Hepatocyte (in vitro differentiated cells): ENCODE measurements at regions not wholly inside any gene's neighbourhood (a gene's known extent, or its start where the extent isn't known, plus 50 kb on each side); places are given as distances from the start of the nearest gene placed in this dataset.

ENCODE experiments used
- DNase-seq: peaks from one replicate; pipeline ENCODE4 v3.0.0-alpha.2; 2016; ENCODE audit warnings: low spot score
- H2AFZ ChIP-seq: fragments of 200-600 bp; sonication (generic); 2 replicates; pipeline ENCODE4 v1.6.0; 2016; ENCODE audit warnings: antibody characterized with exemption, mild to moderate bottlenecking
- H3K27ac ChIP-seq: fragments of 200-600 bp; sonication (generic); 2 replicates; pipeline ENCODE4 v1.5.1; 2016; ENCODE audit warnings: mild to moderate bottlenecking
- H3K27me3 ChIP-seq: fragments of 200-600 bp; sonication (generic); 2 replicates; pipeline ENCODE4 v1.6.1; 2016
- H3K36me3 ChIP-seq: fragments of 200-600 bp; sonication (generic); replicated peaks from 2 replicates; pipeline ENCODE4 v1.5.1; 2016; ENCODE audit warnings: low read depth; ENCODE audit not compliant: insufficient read depth
- H3K4me1 ChIP-seq: fragments of 200-600 bp; sonication (generic); 2 replicates; pipeline ENCODE4 v1.5.1; 2016; ENCODE audit warnings: mild to moderate bottlenecking, moderate library complexity; ENCODE audit not compliant: insufficient read depth
- H3K4me2 ChIP-seq: fragments of 200-600 bp; sonication (generic); 2 replicates; pipeline ENCODE4 v1.6.0; 2016
- H3K4me3 ChIP-seq: fragments of 200-600 bp; sonication (generic); 2 replicates; pipeline ENCODE4 v1.5.1; 2016; ENCODE audit warnings: mild to moderate bottlenecking
- H3K79me2 ChIP-seq: fragments of 200-600 bp; sonication (generic); 2 replicates; pipeline ENCODE4 v1.6.0; 2017; ENCODE audit warnings: mild to moderate bottlenecking
- H3K9me2 ChIP-seq: fragments of 200-600 bp; sonication (generic); replicated peaks from 2 replicates; pipeline ENCODE4 v1.6.0; 2017; ENCODE audit warnings: mild to moderate bottlenecking; ENCODE audit not compliant: insufficient read depth
- H3K9me3 ChIP-seq: fragments of 200-600 bp; sonication (generic); 2 replicates; pipeline ENCODE4 v1.5.1; 2016; ENCODE audit warnings: low read depth, mild to moderate bottlenecking
- H4K20me1 ChIP-seq: fragments of 200-600 bp; sonication (generic); 2 replicates; pipeline ENCODE4 v1.6.0; 2016; ENCODE audit warnings: mild to moderate bottlenecking; ENCODE audit not compliant: insufficient read depth, poor library complexity, severe bottlenecking
- EZH2 ChIP-seq: fragments of 200-600 bp; sonication (generic); IDR thresholded peaks from 2 replicates; pipeline ENCODE4 v1.6.1; 2016; ENCODE audit warnings: antibody characterized with exemption, mild to moderate bottlenecking, borderline replicate concordance
- EZH2phosphoT487 ChIP-seq: fragments of 200-600 bp; sonication (generic); IDR thresholded peaks from one replicate; pipeline ENCODE4 v1.6.1; 2018; ENCODE audit warnings: antibody characterized with exemption, mild to moderate bottlenecking, low read depth, moderate library complexity; ENCODE audit not compliant: unreplicated experiment, severe bottlenecking
- WGBS: methylation state at CpG from one replicate; pipeline ENCODE4 v1.1.6; 2016; ENCODE audit warnings: low lambda C conversion rate; ENCODE audit errors: missing lambda C conversion rate; 5-methylcytosine and 5-hydroxymethylcytosine counted together
- TF ChIP-seq, protein P1 (sequence below): fragments of 200-600 bp; sonication (generic); IDR thresholded peaks from 2 replicates; pipeline ENCODE4 v1.5.1; 2016; ENCODE audit warnings: antibody characterized with exemption, mild to moderate bottlenecking; ENCODE audit not compliant: poor library complexity

DNA sequence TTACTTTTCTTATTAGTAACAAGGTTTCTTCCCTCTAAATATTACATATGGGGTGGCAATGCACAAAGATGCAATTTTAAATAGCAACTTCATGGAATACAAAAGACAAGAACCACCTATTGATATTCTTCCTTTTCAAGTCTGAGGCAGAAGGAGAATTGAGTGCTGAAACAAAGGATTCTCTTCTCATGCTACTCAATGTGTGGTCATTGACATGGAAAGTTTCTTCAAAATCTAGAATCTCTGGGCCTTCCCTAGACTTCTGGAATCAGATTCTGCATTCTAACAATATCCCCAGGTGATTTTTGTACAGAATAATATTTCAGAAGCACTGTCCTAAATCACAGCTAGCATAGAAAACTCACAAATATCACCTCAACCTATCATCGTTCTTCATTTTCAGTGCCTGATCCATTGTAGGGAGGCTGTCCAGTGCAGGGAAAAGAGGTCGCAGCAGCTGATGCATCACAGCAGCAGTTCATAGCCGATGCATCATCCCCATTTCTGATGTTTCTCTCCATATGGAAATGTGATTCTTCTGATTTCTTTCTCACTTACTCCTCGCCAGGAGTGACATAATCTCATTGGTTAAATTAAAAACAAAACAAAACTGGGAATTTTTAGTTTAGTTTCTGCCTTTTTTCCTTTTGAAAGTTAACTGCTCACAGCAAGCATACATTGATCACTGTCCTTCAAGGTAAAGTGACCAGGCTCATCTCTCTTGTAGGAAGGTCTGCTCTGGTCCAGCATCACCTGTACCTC is 139.5 kb upstream of the FAM83B start:
- no peak overlapping the region for H2AFZ ChIP-seq
- no peaks in the 10 kb centered on the region for H3K9me3 ChIP-seq
- H4K20me1 ChIP-seq = no peaks in the 10 kb centered on the region
- no peaks in the 10 kb centered on the region for H3K9me2 ChIP-seq
- peaks cover 7% of the 10 kb centered on the region for H3K4me1 ChIP-seq
- no peak for DNase-seq
- H3K27ac ChIP-seq = no peak overlapping the region
- no peak overlapping the region for H3K4me3 ChIP-seq
- WGBS = 90% methylated on average over 4 of the region's 4 CpGs
- no peak overlapping the region for H3K4me2 ChIP-seq
- no peaks in the 10 kb centered on the region for H3K36me3 ChIP-seq
- TF ChIP-seq EZH2phosphoT487 (no peak), EZH2 (no peak)
- TF ChIP-seq, protein P1, sequence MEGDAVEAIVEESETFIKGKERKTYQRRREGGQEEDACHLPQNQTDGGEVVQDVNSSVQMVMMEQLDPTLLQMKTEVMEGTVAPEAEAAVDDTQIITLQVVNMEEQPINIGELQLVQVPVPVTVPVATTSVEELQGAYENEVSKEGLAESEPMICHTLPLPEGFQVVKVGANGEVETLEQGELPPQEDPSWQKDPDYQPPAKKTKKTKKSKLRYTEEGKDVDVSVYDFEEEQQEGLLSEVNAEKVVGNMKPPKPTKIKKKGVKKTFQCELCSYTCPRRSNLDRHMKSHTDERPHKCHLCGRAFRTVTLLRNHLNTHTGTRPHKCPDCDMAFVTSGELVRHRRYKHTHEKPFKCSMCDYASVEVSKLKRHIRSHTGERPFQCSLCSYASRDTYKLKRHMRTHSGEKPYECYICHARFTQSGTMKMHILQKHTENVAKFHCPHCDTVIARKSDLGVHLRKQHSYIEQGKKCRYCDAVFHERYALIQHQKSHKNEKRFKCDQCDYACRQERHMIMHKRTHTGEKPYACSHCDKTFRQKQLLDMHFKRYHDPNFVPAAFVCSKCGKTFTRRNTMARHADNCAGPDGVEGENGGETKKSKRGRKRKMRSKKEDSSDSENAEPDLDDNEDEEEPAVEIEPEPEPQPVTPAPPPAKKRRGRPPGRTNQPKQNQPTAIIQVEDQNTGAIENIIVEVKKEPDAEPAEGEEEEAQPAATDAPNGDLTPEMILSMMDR = no peak
- H3K27me3 ChIP-seq = no peaks in the 10 kb centered on the region
- H3K79me2 ChIP-seq = no peaks in the 10 kb centered on the region

DNA sequence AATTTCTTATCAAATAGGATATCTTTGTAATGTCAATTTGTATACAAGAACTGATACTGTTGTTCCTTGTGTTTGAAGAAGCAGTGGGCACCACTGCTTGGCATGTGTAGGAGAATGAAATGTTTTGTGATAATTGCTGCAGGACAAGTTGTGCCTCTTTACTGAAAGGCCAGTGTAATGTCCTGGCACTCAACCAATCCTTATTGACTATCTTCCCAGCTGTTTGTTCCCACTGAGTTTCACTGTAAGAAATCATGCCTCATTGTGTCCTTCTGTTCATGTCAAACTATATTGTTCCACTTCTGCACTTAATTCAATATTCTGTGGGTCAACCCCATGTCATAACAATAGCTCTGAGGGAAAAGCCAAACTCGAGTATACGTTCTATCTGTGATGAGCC is 136.1 kb upstream of the FAM83B start:
- H3K27me3 ChIP-seq = no peaks in the 10 kb centered on the region
- H3K9me2 ChIP-seq = no peaks in the 10 kb centered on the region
- 96% methylated on average over 2 of the region's 2 CpGs for WGBS
- no peak for DNase-seq
- TF ChIP-seq, protein P1 = no peak
- TF ChIP-seq EZH2phosphoT487 (no peak), EZH2 (no peak)
- H2AFZ ChIP-seq = no peak overlapping the region
- H3K4me2 ChIP-seq = no peak overlapping the region
- no peaks in the 10 kb centered on the region for H3K36me3 ChIP-seq
- H3K79me2 ChIP-seq = no peaks in the 10 kb centered on the region
- no peaks in the 10 kb centered on the region for H4K20me1 ChIP-seq
- no peaks in the 10 kb centered on the region for H3K9me3 ChIP-seq
- peaks cover 7% of the 10 kb centered on the region for H3K4me1 ChIP-seq
- no peak overlapping the region for H3K27ac ChIP-seq
- no peak overlapping the region for H3K4me3 ChIP-seq

DNA sequence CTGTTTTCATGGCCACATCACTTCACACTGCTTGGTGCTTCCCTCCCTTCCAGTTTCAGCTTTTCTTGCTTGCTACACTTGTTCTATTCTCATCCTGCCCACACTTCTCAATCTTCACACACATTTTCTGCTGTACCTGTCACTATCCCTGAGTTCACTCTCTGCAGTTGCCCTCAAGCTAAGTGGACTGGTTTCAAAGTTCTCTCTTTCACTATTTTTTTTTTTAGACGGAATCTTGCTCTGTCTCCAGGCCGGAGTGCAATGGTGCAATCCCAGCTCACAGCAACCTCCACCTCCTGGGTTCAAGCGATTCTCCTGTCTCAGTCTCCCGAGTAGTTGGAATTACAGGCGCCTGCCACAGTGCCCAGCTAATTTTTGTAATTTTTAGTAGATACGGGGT is 130.6 kb upstream of the FAM83B start:
- no peak for DNase-seq
- no peak overlapping the region for H3K4me2 ChIP-seq
- H3K9me2 ChIP-seq = no peaks in the 10 kb centered on the region
- H4K20me1 ChIP-seq = no peaks in the 10 kb centered on the region
- no peak overlapping the region for H2AFZ ChIP-seq
- no peaks in the 10 kb centered on the region for H3K27me3 ChIP-seq
- TF ChIP-seq, protein P1 = no peak
- TF ChIP-seq EZH2phosphoT487 (no peak), EZH2 (no peak)
- no peaks in the 10 kb centered on the region for H3K36me3 ChIP-seq
- no peak overlapping the region for H3K4me3 ChIP-seq
- no peaks in the 10 kb centered on the region for H3K9me3 ChIP-seq
- H3K79me2 ChIP-seq = no peaks in the 10 kb centered on the region
- no peak overlapping the region for H3K27ac ChIP-seq
- WGBS = 87% methylated on average over 6 of the region's 6 CpGs
- H3K4me1 ChIP-seq = peaks cover 7% of the 10 kb centered on the region
